Smooth muscle cell (in vitro differentiated cells): ENCODE measurements at regions not wholly inside any gene's neighbourhood (a gene's known extent, or its start where the extent isn't known, plus 50 kb on each side); places are given as distances from the start of the nearest gene placed in this dataset.

Experiments used
- DNase-seq: peaks from one replicate; lab custom pipeline; 2025; ENCODE audit not compliant: unreplicated experiment; lab: John Stamatoyannopoulos, UW
- H2AFZ ChIP-seq: fragments of 200-600 bp; sonication (generic); 2 replicates; pipeline ENCODE4 v1.6.0; 2016; ENCODE audit warnings: antibody characterized with exemption, low read depth, mild to moderate bottlenecking
- H3F3A ChIP-seq: fragments of 200-600 bp; sonication (generic); 2 replicates; pipeline ENCODE4 v1.6.0; 2017; ENCODE audit warnings: antibody characterized with exemption, low read depth
- H3K27ac ChIP-seq: fragments of 200-600 bp; sonication (generic); 2 replicates; pipeline ENCODE4 v1.5.1; 2016; ENCODE audit warnings: low read depth, mild to moderate bottlenecking
- H3K27me3 ChIP-seq: fragments of 200-600 bp; sonication (generic); 2 replicates; pipeline ENCODE4 v1.6.1; 2016; ENCODE audit warnings: low read depth, mild to moderate bottlenecking
- H3K36me3 ChIP-seq: fragments of 200-600 bp; sonication (generic); 2 replicates; pipeline ENCODE4 v1.5.1; 2016; ENCODE audit warnings: low read depth
- H3K4me1 ChIP-seq: fragments of 200-600 bp; sonication (generic); 2 replicates; pipeline ENCODE4 v1.5.1; 2016; ENCODE audit warnings: low read depth
- H3K4me2 ChIP-seq: fragments of 200-600 bp; sonication (generic); 2 replicates; pipeline ENCODE4 v1.6.0; 2016; ENCODE audit warnings: mild to moderate bottlenecking
- H3K4me3 ChIP-seq: fragments of 200-600 bp; sonication (generic); 2 replicates; pipeline ENCODE4 v1.5.1; 2016; ENCODE audit warnings: mild to moderate bottlenecking
- H3K79me2 ChIP-seq: fragments of 200-600 bp; sonication (generic); 2 replicates; pipeline ENCODE4 v1.6.0; 2016; ENCODE audit warnings: low read depth, mild to moderate bottlenecking
- H3K9ac ChIP-seq: fragments of 200-600 bp; sonication (generic); 2 replicates; pipeline ENCODE4 v1.6.0; 2016; ENCODE audit warnings: low read depth
- H3K9me3 ChIP-seq: fragments of 200-600 bp; sonication (generic); replicated peaks from 2 replicates; pipeline ENCODE4 v1.5.1; 2016; ENCODE audit warnings: low read depth
- H4K20me1 ChIP-seq: fragments of 200-600 bp; sonication (generic); 2 replicates; pipeline ENCODE4 v1.6.0; 2016; ENCODE audit warnings: low read depth
- CTCF ChIP-seq: fragments of 200-600 bp; sonication (generic); IDR thresholded peaks from 2 replicates; pipeline ENCODE4 v1.5.1; 2017; ENCODE audit warnings: borderline replicate concordance, mild to moderate bottlenecking, antibody characterized with exemption; ENCODE audit not compliant: insufficient read depth, poor library complexity, severe bottlenecking
- WGBS: methylation state at CpG from one replicate; pipeline ENCODE4 v1.1.7; 2016; ENCODE audit warnings: low lambda C conversion rate; 5-methylcytosine and 5-hydroxymethylcytosine counted together

- Histone ChIP-seq H2AFZ (no peak overlapping the region), H3K4me2 (no peak overlapping the region), H3K9ac (no peak overlapping the region), H3K27ac (no peak overlapping the region), H3K4me3 (no peak overlapping the region), H3K79me2 (no peaks in the 10 kb centered on the region), H3F3A (no peaks in the 10 kb centered on the region), H3K36me3 (no peaks in the 10 kb centered on the region), H3K9me3 (no peaks in the 10 kb centered on the region), H3K27me3 (no peaks in the 10 kb centered on the region), H4K20me1 (no peaks in the 10 kb centered on the region), H3K4me1 (no peaks in the 10 kb centered on the region)
- no peak for TF ChIP-seq CTCF
- WGBS = 82% methylated on average over 15 of the region's 15 CpGs
- no peak for DNase-seq
Measured at GRCh38 chr1:4515727-4516289, 138.6 kb upstream of the AJAP1 start.

- 84% methylated on average over 7 of the region's 7 CpGs for WGBS
- H3F3A ChIP-seq = no peaks in the 10 kb centered on the region
- no peaks in the 10 kb centered on the region for H3K79me2 ChIP-seq
- no peak overlapping the region for H2AFZ ChIP-seq
- H3K4me1 ChIP-seq = no peaks in the 10 kb centered on the region
- H3K4me2 ChIP-seq = no peak overlapping the region
- no peak overlapping the region for H3K27ac ChIP-seq
- H3K36me3 ChIP-seq = no peaks in the 10 kb centered on the region
- no peak for DNase-seq
- H3K4me3 ChIP-seq = no peak overlapping the region
- no peaks in the 10 kb centered on the region for H3K9me3 ChIP-seq
- no peak overlapping the region for H3K9ac ChIP-seq
- no peaks in the 10 kb centered on the region for H3K27me3 ChIP-seq
- no peaks in the 10 kb centered on the region for H4K20me1 ChIP-seq
- TF ChIP-seq CTCF = no peak
Measured at GRCh38 chr1:4516596-4516995, 137.8 kb upstream of the AJAP1 start.

- Histone ChIP-seq H2AFZ (no peak overlapping the region), H3K4me2 (no peak overlapping the region), H3K4me3 (no peak overlapping the region), H3F3A (no peaks in the 10 kb centered on the region), H3K79me2 (no peaks in the 10 kb centered on the region), H3K9ac (no peak overlapping the region), H3K4me1 (no peaks in the 10 kb centered on the region), H3K27me3 (no peaks in the 10 kb centered on the region), H3K27ac (no peak overlapping the region), H4K20me1 (no peaks in the 10 kb centered on the region), H3K36me3 (no peaks in the 10 kb centered on the region), H3K9me3 (no peaks in the 10 kb centered on the region)
- DNase-seq = no peak
- WGBS = 90% methylated on average over 19 of the region's 19 CpGs
- no peak for TF ChIP-seq CTCF
Measured at GRCh38 chr1:4517186-4517954, 137.0 kb upstream of the AJAP1 start.

DNA sequence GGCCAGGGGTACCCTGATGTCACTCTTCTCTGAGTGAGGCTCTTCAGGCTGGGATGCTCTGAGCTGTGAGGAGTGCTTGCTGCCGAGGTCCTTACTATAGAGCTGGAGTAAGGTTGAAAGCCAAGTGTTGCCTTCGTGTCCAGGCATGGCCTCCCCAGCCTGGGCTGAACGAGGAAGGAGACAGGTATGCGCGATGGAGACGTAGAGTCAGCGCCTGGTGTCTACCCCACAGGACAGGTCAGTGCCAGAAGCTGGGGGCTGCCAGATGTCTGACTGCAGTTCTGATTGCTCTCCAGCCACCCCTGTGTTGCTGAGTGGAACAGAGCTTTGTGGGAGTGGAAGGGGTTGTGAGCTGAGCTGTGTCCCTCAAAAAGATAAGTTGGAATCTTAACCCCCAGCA, 135.8 kb upstream of the AJAP1 start:
- Histone ChIP-seq H4K20me1 (no peaks in the 10 kb centered on the region), H3K79me2 (no peaks in the 10 kb centered on the region), H3K27ac (no peak overlapping the region), H2AFZ (no peak overlapping the region), H3K4me2 (no peak overlapping the region), H3K27me3 (no peaks in the 10 kb centered on the region), H3K9ac (no peak overlapping the region), H3K9me3 (no peaks in the 10 kb centered on the region), H3K4me1 (no peaks in the 10 kb centered on the region), H3K36me3 (no peaks in the 10 kb centered on the region), H3F3A (no peaks in the 10 kb centered on the region), H3K4me3 (no peak overlapping the region)
- TF ChIP-seq CTCF = no peak
- DNase-seq = no peak
- WGBS = 96% methylated on average over 7 of the region's 7 CpGs
